ENCODE measurements at regions not wholly inside any gene's neighbourhood (a gene's known extent, or its start where the extent isn't known, plus 50 kb on each side); places are given as distances from the start of the nearest gene placed in this dataset.

DNA sequence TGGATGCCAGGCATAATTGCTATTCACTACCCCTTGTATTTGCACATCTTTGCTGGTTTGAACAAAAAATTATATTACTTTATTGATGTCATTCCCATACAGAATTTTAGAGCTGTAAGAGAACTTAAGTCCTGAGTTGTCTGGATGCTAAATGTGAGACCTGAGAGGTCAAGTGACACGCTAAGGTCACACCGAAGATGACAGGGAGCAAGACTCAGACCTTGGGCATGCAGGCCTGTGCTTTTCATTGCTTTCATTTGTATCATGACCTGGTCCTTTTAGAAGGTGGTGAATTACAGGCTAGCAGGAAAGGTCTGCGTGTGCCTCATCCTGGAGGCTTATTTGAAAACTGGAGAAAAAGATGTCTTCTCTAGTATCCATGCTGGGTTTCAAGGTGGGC is 312.0 kb upstream of the RASGRP1 start:
- H3K9me3 ChIP-seq, result peaks cover 9% of the 10 kb centered on the region; the same call in 2 of the 3 replicates
- peak overlapping the region; percentile 40 to 84; a peak in 5 of 6 replicates for H3K27ac ChIP-seq
- DNase-seq (ENCODE audit: low read depth in 1 of 2, low spot score in 1 of 2) (no peak), FAIRE-seq (no peak), ATAC-seq (no peak)
- ChIA-PET CTCF (no interaction called here), POLR2A (interaction anchor here (0.6 kb wide), 1 partner anchor 92 kb away, joined by 5 read pairs; no protein-coding TSS in a partner anchor)
- H3K4me3 ChIP-seq, result no peak overlapping the region
- H3K4me1 ChIP-seq, result peaks cover 65% of the 10 kb centered on the region
- 83% methylated on average over 3 of the region's 3 CpGs for WGBS (ENCODE audit: missing lambda C conversion rate)
- TF ChIP-seq KDM1A (IDR thresholded peaks at IDR 0.05; ENCODE audit: low read depth) (no peak), NFE2L2 (conservative IDR thresholded peaks at IDR 0.05; ENCODE audit: low read length) (no peak), RCOR1 (IDR thresholded peaks at IDR 0.05; ENCODE audit: low read depth, low read length) (no peak), CHD4 (IDR thresholded peaks at IDR 0.05; ENCODE audit: borderline replicate concordance) (no peak), FOSB (CRISPR knock-in tag; IDR thresholded peaks at IDR 0.05) (no peak), TFCP2L1 (CRISPR knock-in tag; IDR thresholded peaks at IDR 0.05) (no peak), ZFP36 (IDR thresholded peaks at IDR 0.05; ENCODE audit: borderline replicate concordance, partially characterized antibody) (no peak), HOXB13 (CRISPR knock-in tag; IDR thresholded peaks at IDR 0.05; ENCODE audit: low read depth) (no peak), BHLHE40 (IDR thresholded peaks at IDR 0.05; ENCODE audit: low read depth, low read length) (no peak), RARB (CRISPR knock-in tag; IDR thresholded peaks at IDR 0.05) (no peak), MAZ (IDR thresholded peaks at IDR 0.05; ENCODE audit: borderline replicate concordance, low read depth, low read length) (no peak), EP300 (IDR thresholded peaks at IDR 0.05) (no peak)
- TF ChIP-seq, protein P1, sequence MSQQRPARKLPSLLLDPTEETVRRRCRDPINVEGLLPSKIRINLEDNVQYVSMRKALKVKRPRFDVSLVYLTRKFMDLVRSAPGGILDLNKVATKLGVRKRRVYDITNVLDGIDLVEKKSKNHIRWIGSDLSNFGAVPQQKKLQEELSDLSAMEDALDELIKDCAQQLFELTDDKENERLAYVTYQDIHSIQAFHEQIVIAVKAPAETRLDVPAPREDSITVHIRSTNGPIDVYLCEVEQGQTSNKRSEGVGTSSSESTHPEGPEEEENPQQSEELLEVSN (IDR thresholded peaks at IDR 0.05; ENCODE audit: borderline replicate concordance, low read depth), result no peak
- TF ChIP-seq, protein P2, sequence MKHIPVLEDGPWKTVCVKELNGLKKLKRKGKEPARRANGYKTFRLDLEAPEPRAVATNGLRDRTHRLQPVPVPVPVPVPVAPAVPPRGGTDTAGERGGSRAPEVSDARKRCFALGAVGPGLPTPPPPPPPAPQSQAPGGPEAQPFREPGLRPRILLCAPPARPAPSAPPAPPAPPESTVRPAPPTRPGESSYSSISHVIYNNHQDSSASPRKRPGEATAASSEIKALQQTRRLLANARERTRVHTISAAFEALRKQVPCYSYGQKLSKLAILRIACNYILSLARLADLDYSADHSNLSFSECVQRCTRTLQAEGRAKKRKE (CRISPR knock-in tag; IDR thresholded peaks at IDR 0.05; ENCODE audit: low read depth), result no peak
- TF ChIP-seq, protein P3, sequence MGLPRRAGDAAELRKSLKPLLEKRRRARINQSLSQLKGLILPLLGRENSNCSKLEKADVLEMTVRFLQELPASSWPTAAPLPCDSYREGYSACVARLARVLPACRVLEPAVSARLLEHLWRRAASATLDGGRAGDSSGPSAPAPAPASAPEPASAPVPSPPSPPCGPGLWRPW (IDR thresholded peaks at IDR 0.05), result no peak
- TF ChIP-seq, protein P4, sequence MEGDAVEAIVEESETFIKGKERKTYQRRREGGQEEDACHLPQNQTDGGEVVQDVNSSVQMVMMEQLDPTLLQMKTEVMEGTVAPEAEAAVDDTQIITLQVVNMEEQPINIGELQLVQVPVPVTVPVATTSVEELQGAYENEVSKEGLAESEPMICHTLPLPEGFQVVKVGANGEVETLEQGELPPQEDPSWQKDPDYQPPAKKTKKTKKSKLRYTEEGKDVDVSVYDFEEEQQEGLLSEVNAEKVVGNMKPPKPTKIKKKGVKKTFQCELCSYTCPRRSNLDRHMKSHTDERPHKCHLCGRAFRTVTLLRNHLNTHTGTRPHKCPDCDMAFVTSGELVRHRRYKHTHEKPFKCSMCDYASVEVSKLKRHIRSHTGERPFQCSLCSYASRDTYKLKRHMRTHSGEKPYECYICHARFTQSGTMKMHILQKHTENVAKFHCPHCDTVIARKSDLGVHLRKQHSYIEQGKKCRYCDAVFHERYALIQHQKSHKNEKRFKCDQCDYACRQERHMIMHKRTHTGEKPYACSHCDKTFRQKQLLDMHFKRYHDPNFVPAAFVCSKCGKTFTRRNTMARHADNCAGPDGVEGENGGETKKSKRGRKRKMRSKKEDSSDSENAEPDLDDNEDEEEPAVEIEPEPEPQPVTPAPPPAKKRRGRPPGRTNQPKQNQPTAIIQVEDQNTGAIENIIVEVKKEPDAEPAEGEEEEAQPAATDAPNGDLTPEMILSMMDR (IDR thresholded peaks at IDR 0.05), result no peak
- TF ChIP-seq, protein P5, sequence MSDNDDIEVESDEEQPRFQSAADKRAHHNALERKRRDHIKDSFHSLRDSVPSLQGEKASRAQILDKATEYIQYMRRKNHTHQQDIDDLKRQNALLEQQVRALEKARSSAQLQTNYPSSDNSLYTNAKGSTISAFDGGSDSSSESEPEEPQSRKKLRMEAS (IDR thresholded peaks at IDR 0.05), result no peak
- peak overlapping the region; percentile 40 for H3K4me2 ChIP-seq

DNA sequence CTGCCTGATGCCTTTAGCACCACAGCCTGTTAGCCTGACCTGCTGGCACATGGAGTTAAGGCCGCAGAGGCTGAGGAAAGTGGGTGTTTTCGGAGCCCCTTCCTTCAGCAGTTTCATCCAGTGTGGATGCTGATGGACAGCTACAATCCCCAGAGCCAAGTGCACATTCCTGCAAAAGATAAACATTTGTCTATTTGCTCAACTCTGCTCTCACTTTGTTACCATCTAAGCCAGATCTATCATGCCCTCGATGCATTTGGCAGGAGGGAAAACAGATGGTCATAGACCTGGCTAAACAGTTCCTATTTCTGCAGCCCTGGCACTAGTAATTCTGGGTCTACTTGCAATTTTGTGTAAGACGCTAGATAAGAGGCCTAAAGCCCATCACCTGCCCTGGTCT is 312.9 kb upstream of the RASGRP1 start:
- 20% methylated on average over 4 of the region's 4 CpGs for WGBS (ENCODE audit: missing lambda C conversion rate)
- ChIA-PET CTCF (no interaction called here), POLR2A (no interaction called here)
- FAIRE-seq (no peak), DNase-seq (ENCODE audit: low read depth in 1 of 2, low spot score in 1 of 2) (peak in 1 of 2 experiments; percentile 42), ATAC-seq (peak in 1 of 2 experiments; percentile 69; a peak in 3 of 6 replicates)
- TF ChIP-seq, protein P5 (IDR thresholded peaks at IDR 0.05), result no peak
- no peak for TF ChIP-seq CHD2 (IDR thresholded peaks at IDR 0.05; ENCODE audit: low read length, partially characterized antibody)
- TF ChIP-seq HOXB13 (CRISPR knock-in tag; IDR thresholded peaks at IDR 0.05; ENCODE audit: low read depth), result no peak
- no peak for TF ChIP-seq RCOR1 (IDR thresholded peaks at IDR 0.05; ENCODE audit: low read depth, low read length)
- TF ChIP-seq, protein P3 (IDR thresholded peaks at IDR 0.05), result no peak
- TF ChIP-seq, protein P6, sequence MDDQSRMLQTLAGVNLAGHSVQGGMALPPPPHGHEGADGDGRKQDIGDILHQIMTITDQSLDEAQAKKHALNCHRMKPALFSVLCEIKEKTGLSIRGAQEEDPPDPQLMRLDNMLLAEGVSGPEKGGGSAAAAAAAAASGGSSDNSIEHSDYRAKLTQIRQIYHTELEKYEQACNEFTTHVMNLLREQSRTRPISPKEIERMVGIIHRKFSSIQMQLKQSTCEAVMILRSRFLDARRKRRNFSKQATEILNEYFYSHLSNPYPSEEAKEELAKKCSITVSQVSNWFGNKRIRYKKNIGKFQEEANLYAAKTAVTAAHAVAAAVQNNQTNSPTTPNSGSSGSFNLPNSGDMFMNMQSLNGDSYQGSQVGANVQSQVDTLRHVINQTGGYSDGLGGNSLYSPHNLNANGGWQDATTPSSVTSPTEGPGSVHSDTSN (IDR thresholded peaks at IDR 0.05), result no peak
- TF ChIP-seq TP53 (CRISPR knock-in tag; IDR thresholded peaks at IDR 0.05), result no peak
- no peak for TF ChIP-seq MAZ (IDR thresholded peaks at IDR 0.05; ENCODE audit: borderline replicate concordance, low read depth, low read length)
- TF ChIP-seq POLR2A (IDR thresholded peaks at IDR 0.05; ENCODE audit: low read length), result no peak
- no peak for TF ChIP-seq ESRRA (IDR thresholded peaks at IDR 0.05; ENCODE audit: borderline replicate concordance, low read length)
- TF ChIP-seq ZSCAN20 (CRISPR knock-in tag; IDR thresholded peaks at IDR 0.05), result no peak
- TF ChIP-seq POLR2AphosphoS2 (conservative IDR thresholded peaks at IDR 0.05; ENCODE audit: low read length), result no peak
- no peak for TF ChIP-seq ZNF302 (CRISPR knock-in tag; IDR thresholded peaks at IDR 0.05)
- no peak for TF ChIP-seq ZC3H11A (IDR thresholded peaks at IDR 0.05)
- TF ChIP-seq, protein P7, sequence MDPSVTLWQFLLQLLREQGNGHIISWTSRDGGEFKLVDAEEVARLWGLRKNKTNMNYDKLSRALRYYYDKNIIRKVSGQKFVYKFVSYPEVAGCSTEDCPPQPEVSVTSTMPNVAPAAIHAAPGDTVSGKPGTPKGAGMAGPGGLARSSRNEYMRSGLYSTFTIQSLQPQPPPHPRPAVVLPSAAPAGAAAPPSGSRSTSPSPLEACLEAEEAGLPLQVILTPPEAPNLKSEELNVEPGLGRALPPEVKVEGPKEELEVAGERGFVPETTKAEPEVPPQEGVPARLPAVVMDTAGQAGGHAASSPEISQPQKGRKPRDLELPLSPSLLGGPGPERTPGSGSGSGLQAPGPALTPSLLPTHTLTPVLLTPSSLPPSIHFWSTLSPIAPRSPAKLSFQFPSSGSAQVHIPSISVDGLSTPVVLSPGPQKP (IDR thresholded peaks at IDR 0.05; ENCODE audit: low read depth, low read length), result no peak
- no peak for TF ChIP-seq MAFK (IDR thresholded peaks at IDR 0.05; ENCODE audit: partially characterized antibody)
- TF ChIP-seq, protein P8, sequence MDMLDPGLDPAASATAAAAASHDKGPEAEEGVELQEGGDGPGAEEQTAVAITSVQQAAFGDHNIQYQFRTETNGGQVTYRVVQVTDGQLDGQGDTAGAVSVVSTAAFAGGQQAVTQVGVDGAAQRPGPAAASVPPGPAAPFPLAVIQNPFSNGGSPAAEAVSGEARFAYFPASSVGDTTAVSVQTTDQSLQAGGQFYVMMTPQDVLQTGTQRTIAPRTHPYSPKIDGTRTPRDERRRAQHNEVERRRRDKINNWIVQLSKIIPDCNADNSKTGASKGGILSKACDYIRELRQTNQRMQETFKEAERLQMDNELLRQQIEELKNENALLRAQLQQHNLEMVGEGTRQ (IDR thresholded peaks at IDR 0.05), result no peak
- TF ChIP-seq NR3C1 (IDR thresholded peaks at IDR 0.05), result no peak
- no peak for TF ChIP-seq MYC (IDR thresholded peaks at IDR 0.05; ENCODE audit: borderline replicate concordance, low read length)
- no peak overlapping the region for H3K4me3 ChIP-seq
- peaks cover under 1% of the 10 kb centered on the region; the same call in 1 of the 3 replicates for H3K9me3 ChIP-seq
- peaks cover 65% of the 10 kb centered on the region for H3K4me1 ChIP-seq
- H3K4me2 ChIP-seq, result peak overlapping the region; percentile 40
- H3K27ac ChIP-seq, result peak overlapping the region; percentile 40 to 84; a peak in 5 of 6 replicates

Data from A549 (cell line).